Superior temporal gyrus (tissue), 1 donor: ENCODE measurements at regions not wholly inside any gene's neighbourhood (a gene's known extent, or its start where the extent isn't known, plus 50 kb on each side); places are given as distances from the start of the nearest gene placed in this dataset.
A peak's percentile ranks its signal among the peaks of the same experiment; 100 is the strongest.

ENCODE experiments used
- DNase-seq: peaks from one replicate; pipeline ENCODE4 v3.0.0-alpha.2; 2016; ENCODE audit errors: extremely low spot score

DNA sequence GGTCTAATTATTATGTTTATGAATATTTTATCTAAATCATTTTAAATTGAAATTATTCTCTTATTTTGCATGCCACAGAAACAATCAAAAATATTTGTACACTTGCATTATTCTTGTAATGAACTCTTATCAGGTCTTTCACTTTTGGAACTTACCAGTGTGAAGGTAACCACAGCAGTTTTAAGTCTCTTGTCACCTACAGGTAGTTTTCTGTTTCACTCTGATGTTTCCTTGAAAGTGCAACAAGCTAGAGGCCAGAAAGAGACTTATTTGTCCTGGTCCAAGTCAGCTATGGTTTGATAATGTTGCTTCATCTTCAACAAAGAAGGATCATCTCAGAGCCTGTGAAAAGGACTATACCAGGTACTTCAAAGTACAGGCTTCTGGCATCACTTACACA lies 133.4 kb upstream of the NBEA start:
- no peak for DNase-seq

DNA sequence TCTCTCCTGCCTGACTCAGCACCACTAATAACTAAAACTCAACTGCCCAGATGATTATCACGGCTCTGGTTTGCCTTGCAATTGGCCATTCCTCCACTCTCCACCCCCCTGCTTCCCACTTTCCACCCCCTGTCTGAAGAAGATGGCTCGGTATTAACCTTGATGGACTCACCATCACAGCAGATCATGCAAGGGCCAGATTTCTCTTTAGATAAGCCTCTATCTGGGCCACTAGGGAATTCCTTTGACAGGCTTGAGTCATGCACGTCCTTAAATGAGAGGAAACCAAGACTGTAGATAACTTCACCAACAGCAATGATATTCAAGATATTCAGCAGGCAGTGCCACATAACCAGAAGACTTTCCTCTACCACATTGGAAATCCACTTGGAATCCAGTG lies 131.1 kb upstream of the NBEA start:
- no peak for DNase-seq

- no peak for DNase-seq
Measured at GRCh38 chr13:34815526-34815925, 126.5 kb upstream of the NBEA start.

- peak; percentile 29 for DNase-seq
Measured at GRCh38 chr13:34816245-34816884, 125.7 kb upstream of the NBEA start.

- DNase-seq: no peak
Measured at GRCh38 chr13:34816908-34817665, 125.0 kb upstream of the NBEA start.

- DNase-seq: no peak
Measured at GRCh38 chr13:34822650-34823049, 119.4 kb upstream of the NBEA start.

DNA sequence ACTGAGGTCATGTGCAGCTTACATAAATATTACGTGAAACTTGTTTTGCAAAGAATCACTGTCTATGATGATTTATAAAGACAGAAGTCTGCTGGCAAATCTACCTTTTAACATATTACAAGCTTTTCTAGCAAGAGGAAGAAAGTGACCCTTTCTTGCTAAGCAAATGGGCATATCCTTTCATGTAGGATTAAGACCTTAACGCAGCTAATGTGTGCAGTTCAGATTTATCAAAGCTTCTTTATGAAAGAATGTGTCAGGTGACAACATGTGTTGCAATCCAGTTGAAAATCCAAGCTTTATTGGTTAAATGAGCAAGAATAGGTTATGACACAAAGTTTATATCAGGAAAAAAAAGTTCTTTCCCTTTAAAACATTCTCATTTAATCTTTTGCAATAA lies 115.6 kb upstream of the NBEA start:
- DNase-seq: no peak

GRCh38 chr13:34833562-34834182 lies 108.4 kb upstream of the NBEA start:
- DNase-seq: no peak

- DNase-seq: no peak
Measured at GRCh38 chr13:34842466-34842865, 99.6 kb upstream of the NBEA start.

GRCh38 chr13:34847766-34848165 lies 94.3 kb upstream of the NBEA start:
- no peak for DNase-seq

DNA sequence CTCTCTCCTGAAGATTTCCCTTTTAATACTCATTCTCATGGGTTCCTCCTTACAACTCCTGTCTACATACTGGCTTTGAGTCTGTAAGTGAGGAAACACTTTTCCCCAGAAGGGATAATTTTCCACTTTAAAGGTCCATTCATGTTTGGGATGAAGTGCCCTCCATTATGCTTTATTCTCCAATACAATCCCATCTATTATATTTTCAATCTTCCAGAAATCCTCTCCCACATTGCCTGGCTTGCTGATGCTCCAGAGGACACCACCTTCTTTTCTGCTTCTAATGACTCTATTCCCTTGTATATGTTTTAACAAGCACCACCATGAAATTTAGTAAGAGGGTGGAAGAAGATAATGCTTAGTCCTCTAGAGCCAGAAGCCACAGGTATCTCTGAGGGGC lies 92.7 kb upstream of the NBEA start:
- no peak for DNase-seq

DNA sequence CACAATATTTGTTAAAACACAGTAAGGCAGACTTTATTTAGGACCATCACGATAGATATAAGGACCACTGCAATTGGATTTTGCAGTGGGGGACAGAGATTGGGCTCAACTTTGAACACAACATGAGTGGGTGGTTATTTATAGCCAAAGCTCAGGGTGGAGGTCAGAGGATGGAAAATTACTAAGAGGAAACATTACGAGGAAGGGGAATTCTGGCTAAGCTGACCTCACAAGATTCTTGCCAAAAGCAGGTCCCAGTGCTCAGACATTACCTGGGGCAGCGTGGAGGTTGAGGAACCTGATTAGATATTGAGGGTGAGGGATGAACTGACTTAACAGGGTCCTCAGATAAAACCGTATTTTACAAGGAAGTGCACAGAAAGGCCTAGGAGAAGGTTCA lies 88.9 kb upstream of the NBEA start:
- DNase-seq: no peak

GRCh38 chr13:34857558-34858325 lies 84.3 kb upstream of the NBEA start:
- no peak for DNase-seq

- no peak for DNase-seq
Measured at GRCh38 chr13:34862311-34862710, 79.8 kb upstream of the NBEA start.

DNA sequence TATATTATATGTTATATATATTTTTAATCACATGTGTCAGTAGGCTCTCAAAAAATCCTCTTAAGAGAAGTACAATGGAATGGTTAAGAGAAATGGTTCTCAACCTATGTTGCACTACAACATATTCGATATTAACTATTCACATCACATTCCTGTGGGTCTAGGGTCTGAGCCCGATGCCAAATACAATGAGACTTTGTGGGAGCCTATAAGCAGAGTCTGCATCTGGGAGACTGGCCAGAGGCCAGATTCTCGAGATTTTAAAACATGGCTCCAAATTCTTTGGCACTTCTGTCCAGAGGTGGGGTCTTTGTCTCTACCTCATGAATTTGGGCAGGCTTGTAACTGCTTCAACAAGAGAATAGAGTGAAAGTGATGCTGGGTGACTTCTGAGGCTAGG lies 79.4 kb upstream of the NBEA start:
- DNase-seq: no peak

- no peak for DNase-seq
Measured at GRCh38 chr13:34863360-34864135, 78.5 kb upstream of the NBEA start.

- no peak for DNase-seq
Measured at GRCh38 chr13:34864671-34865070, 77.4 kb upstream of the NBEA start.

DNA sequence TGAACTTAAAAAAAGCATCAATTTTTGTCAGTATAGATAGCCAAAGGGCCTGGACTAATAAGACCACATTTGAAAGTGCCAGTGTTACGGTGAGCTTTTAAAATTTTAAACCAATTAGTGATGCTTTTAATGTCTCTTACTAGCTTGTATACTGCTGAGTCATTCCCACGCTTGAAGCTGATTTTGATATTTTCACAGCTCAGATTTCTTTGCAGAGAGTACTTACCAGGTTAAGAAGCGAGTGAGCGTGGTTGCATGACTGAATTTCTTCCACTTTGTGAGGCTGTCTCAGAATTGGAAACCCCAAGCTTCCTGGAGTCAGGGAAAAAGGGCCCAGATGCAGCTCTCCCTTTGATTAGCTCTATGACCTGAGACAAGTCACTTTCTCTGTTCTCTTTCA lies 74.5 kb upstream of the NBEA start:
- DNase-seq: peak; percentile 21

DNA sequence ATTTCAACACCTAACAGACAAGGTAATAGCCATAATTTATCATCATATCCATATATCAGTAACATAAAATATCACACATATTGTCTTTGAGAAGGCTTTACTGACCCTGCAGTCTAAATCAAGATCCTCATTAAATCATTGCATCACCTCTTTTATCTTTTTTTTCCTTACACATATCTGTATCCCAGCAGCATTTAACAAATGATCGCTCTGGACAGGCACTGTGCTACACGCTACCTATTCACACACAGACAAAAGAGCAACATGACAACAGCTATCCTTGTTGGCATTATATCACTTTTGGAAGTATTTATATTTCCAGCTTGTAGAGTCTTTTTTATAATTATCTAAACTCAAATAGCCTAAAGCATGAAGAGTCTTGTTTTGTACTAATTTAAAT lies 73.3 kb upstream of the NBEA start:
- DNase-seq: no peak

GRCh38 chr13:34869696-34870095 lies 72.4 kb upstream of the NBEA start:
- DNase-seq: no peak

DNA sequence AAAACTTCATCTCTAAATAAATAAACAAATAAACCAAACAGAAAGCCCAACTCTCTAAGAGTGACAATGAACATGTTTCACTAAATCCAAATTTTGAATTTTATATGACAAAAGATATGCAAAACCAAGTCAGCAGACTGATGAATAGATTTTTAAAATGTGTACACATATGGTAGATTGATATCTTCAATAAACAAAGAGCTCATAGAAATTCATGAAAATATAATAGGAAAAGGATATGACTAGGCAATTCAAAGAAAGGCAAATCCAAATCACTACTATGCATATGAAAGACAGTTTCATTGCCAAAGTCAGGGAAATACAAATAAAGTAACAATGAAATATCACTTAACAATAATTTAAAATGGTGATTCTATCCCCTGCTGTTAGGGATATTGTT lies 63.7 kb upstream of the NBEA start:
- no peak for DNase-seq

GRCh38 chr13:34879851-34880250 lies 62.2 kb upstream of the NBEA start:
- DNase-seq: no peak
